ENCODE measurements at regions not wholly inside any gene's neighbourhood (a gene's known extent, or its start where the extent isn't known, plus 50 kb on each side); places are given as distances from the start of the nearest gene placed in this dataset.

DNA sequence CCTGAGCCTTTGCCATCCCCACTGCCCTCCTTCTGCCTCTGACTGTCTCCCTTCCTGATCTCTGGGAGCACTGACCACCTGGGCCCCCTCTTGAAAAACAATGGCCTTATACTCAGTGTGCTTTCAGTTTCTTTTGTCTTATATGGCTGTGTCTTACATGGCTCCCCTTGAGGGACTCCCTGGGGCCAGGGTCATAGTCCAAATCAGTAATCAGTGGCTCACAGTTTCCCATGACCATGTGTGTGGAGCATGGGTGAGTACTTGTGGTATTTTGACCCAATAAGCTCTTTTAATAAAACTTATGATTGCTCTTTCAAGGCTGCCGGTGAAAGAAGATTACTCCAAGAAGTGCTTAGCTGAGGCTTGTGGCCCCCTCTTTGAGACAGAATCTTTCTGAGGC, 62.4 kb upstream of the PCBD1 start:
- no peak for TF ChIP-seq CTCF (IDR thresholded peaks at IDR 0.05)
- TF ChIP-seq POLR2A (IDR thresholded peaks at IDR 0.05), result no peak
